HG03442 (cell line): ENCODE measurements at regions not wholly inside any gene's neighbourhood (a gene's known extent, or its start where the extent isn't known, plus 50 kb on each side); places are given as distances from the start of the nearest gene placed in this dataset.

Source experiments
- ATAC-seq: cut with Tn5 transposase; IDR thresholded peaks from one replicate; pipeline ENCODE4 v1.9.1; 2021; ENCODE audit warnings: mild to moderate bottlenecking, moderate library complexity; ENCODE audit not compliant: unreplicated experiment

DNA sequence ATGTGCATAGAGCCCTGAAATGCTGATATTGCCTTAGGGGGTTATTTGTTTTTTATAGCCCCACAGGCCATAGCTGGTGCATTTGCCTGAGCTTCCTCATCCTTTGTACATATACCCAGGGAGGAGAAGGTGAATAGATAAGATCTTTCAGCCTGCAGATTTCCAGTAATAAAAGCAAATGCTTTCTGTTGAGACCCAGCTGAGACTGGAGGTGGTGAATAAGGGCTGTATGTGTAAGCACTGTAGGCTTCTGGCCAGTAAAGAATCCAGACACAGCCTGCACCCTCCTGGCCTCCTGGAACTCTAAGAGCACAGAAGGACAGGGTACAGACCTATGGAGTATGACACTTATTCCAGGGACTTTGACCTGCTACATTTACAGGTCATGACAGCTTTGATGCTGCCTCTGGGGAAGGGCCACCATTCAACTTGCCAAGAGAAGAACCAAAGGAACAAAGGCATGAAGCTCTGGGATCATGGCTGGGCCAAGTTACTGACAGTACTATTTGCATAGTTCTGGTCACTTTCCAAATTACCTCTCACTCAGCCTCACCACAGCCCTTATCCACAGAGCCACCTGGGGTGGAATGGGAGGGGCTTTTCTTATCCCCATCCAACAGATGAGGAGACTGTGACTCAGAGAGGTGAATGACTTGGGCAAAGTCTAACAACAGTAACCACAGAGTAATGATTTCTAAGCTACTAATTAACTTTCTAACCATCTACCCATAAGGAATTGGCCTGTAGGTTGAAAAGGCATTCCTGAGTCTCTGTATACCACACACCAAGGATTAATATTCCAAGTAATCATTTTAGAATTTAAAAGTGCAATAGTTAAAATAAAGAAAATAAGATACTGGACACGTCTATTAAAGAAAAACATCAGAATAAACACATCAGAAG, 604.5 kb upstream of the KLF4 start:
- no peak for ATAC-seq

DNA sequence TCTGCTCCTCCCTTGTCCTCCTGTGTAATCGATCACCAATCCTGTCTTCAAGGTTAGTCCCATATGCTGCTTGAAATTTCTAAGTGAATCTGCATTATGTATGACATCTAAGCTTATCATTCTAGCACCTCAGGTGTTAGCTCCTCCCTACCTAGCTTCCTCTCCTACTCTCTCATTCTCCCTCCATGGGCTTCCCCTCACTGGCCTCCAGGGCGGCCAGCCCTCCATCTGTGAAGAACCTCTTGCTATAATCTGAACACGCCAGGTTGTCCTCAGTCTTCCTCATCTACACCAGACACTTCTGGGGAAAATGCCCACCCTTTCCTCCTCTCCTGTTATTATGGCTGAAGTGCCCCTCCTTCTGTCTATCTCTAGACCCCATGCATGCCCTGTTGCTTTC, 599.3 kb upstream of the KLF4 start:
- ATAC-seq = no peak

DNA sequence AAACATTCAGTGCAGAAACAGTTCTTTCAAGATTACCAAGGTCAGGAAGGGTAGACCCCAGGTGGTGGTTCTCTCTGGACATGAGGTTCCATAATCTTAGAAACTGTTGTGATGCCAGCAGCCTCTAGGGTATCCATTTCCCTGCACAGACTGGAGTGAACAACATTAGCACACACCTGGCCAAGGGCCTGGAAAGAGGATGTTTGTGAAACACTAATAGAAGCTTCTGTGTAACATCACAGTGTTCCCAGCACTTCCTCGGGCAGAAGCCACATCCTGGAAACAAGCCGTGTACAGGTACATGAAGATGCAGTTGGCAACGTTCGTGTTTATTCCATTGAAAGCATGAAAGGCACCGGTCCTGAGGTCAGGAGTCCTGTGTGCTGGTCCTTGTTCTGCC, 598.2 kb upstream of the KLF4 start:
- no peak for ATAC-seq

DNA sequence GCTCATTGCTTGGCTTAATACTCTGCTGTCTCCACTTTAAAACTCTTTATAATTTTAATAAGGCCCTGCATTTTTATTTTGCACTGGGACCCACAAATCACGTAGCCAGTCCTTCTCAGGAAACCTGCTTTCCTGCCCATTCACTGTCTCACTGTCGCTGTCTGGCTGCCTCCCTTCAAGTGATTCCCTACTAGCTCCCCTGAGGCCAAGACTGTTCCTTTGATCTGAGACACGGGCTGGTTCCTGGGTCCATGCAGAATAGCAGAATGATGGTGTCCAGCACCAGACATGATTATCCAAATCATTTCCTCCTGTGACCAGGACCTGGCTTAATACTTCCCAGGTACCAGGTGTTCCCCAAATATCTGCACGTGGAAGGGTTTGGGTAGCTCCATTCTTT, 597.1 kb upstream of the KLF4 start:
- ATAC-seq = no peak

DNA sequence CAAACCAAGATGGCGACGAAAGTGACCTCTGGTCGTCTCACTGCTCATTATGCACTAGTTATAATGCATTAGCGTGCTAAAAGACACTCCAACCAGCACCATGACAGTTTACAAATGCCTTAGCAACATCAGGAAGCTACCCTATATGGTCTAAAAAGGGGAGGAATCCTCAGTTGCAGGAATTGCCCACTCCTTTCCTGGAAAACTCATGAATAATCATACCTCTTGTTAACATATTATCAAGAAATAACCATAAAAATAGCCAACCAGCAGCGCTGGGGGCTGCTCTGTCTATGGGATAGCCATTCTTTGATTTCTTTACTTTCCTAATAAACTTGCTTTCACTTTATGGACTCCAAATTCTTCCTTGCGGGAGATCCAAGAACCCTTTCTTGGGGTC, 595.7 kb upstream of the KLF4 start:
- no peak for ATAC-seq

DNA sequence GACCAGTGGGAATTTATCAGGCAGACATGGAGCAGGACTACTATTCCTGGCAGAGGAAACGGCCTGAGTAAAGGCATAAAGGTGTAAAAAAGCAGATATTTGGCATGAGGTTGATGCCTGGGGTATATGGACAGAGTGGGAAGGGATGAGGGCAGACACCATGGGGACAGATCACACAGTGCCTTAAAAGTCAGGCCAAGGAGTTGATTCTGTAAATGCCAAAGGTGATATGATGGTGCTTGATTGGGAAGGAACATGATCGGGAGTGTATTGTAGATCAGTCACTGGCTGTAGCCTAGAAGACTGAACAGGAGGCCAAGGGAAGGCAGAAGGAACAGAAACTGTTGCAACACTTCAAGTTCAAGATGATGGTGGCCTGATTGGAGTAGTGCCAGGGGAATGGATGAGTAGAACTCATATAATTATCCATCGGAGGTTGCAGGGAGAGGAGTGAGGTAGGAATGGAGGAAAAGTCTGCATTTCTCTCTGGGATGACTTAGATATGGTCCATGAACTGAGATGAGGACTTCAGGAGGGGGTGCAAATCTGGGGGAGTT, 594.3 kb upstream of the KLF4 start:
- ATAC-seq = no peak

DNA sequence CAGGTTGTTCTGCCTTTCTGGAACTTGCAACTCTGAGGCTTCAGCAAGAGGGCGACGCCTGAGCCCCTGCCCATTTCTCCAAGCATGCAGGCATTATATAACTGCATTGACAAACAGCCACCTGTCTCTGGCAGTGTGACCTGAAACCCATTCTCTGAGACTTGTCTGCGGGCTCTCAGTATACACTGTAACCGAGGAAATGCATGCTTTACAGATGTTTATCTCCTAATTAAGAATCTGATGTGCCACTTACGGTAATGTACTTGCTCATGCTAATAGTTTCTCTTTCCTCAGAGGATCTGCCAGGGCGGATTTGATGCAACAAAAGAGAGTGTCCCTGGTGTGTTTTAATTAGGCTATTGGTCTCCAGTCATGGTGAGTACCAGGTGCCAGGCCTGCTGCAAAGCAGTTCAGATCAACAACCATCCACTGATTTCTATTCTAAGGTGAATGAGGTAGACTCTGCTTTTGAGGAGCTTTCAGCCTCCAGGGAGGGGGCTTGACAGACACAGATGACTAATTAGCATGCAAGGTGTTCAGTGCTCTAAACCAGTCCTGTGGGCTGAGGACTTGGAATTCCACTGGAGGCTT, 593.7 kb upstream of the KLF4 start:
- no peak for ATAC-seq

DNA sequence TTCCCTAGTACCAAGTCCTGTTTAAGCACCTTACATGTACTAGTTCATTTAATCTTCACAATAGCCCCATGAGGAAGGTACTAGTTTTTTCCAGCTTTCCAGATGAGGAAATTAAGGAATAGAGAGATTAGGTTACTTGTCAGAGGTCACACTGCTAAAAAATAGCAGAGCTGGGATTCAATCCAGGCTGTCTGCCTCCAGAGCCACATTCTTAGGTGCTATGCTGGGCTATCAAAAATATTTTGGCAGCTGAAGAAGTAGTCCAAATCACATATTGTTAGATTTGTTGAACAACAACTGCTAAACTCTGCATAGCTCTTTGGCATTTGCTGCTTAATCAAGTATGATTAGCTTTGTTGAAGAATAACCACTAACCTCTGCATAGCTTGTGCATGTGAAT, 591.5 kb upstream of the KLF4 start:
- no peak for ATAC-seq

DNA sequence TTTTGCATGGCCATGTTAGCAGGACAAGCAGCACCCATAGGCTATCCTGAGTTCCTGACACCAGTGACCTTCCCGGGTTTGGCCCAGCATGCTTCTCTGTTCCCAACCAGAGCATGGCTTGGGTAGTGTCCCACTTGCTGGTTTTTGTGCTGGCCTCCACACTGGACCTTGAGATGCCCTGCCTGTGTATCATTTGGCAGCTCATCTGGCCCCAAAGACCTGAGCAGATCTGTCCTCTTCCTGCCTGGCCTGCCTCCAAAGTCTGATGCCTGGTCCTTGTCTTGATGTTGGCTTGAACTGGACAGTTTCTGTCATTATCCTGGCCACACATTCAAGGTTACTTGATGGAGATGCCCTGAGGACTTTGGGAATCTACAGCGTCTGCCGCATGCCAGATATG, 590.7 kb upstream of the KLF4 start:
- no peak for ATAC-seq

DNA sequence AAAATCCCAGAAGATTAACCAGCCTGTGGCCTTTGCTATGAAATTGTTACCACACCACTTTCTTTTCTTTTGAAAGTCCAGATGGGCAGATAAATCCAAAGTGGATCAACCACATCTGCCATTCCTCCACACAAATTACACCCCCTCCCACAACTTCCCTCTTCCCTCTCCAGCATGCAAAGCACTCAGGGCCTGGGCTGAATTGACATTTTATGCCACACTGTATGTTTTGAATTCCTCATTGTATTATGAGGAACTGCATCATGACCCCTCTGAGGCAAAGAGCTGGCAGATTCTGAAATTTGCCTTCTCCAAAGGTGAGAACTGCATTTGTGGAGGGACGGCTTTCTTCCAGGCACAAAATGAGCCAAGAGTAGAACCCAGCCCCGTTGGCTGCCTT, 589.2 kb upstream of the KLF4 start:
- ATAC-seq = no peak

DNA sequence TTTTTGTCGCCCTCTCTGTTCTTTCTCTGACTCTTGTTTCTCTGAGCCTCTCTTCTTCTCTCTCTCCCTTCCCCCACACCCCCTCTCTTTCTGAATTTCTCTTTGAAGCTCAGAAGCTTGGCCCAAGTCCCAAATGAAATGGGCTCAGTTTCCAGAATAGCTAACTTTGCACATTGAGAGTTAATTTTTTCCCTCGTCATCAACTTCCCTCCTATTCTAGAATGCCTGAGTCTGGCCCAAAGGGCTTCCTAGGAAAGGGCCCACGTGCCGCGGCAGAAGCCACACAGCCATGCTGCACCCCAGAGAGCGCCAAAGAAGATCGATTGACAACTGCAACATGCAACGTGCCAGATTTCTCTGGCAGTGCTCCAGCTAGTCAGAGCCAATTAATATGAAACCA, 588.8 kb upstream of the KLF4 start:
- ATAC-seq = no peak

DNA sequence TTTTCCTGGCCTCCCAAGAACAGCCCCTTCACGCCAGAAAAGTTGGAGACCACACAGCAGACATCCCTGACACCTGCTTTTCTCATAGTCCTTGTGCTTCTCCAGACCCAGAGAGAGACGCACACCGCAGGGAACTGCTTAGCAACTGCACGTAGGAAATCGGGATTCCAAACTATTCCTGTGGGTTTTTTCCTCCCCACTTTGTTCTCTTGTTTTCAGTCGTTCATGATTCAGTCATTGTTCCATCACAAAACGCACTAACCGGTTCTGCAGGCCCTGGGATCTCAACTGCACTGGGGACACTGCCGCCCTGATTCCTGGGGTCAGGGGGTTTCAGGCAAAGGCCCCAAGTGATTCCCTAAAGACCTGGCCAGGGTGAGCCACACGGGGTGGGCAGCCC, 588.0 kb upstream of the KLF4 start:
- no peak for ATAC-seq

DNA sequence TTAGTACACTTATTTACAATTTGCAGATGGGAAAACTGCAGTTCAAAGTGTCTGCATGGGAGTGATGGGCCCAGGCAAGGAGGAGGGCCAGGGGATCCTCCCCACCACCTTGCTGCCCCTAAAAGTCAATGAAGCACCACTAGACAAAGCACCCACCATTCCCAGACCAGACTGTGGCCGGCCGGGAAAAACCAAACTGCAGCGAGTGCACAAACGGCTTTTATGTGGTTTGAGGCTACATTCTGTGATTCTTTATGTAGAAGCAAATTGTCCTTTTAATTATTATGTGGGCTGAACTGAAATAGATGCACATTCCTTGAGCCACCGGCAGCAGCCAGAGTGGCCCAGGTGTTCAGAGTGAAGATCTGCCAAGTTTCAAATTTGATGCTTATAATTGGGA, 585.3 kb upstream of the KLF4 start:
- no peak for ATAC-seq

DNA sequence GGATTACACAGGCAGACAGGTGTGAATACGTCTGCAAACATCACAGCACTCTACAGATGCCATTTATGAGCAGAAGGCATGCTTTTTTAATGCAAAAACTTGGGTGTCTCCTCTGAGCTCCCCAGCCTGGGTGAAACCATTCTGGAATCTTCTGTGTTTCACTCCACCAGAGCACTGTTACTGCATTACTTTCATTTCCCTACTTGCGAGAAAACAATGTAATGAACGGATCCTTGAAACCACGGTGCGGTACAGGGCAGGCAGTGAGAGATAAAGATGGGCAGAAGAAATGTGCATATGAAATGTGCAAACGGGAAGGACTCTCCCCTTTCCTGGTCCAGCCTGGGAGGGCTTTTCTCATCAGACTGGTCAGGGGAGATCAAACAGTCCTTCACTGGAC, 584.3 kb upstream of the KLF4 start:
- ATAC-seq = no peak

DNA sequence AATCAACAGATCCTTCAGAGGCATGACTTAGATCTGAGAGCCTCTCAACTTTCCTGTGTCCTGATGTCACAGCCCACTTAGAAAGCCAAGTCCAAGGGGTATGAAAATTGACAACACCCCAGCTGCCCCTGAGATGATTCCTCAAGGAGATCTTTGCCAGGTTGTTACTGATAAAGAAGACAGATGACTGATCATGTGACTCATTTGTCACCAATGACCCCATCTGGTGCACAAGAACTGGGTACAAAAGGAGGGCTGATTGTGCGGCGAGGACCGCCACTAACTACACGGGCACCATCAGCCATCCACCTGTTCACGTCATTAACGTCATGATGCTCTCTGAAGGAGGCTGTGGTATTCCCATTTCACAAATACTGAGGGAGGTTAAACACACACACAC, 583.2 kb upstream of the KLF4 start:
- ATAC-seq = no peak

DNA sequence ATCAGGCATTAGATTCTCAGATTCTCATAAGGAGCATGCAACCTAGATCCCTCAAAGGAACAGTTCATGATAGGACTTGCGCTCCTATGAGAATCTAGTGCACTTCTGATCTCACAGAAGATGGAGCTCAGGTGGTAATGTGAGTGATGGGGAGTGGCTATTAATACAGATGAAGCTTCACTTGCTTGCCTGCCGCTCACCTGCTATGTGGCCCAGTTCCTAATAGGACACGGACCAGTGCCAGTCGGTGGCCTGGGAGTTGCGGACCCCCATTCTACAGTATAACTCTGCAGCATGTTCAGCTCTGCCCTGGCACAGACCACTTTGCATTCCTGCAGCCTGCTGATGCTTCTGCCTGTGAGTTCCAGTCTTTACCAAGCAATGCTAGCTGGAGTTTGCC, 581.3 kb upstream of the KLF4 start:
- ATAC-seq = no peak

DNA sequence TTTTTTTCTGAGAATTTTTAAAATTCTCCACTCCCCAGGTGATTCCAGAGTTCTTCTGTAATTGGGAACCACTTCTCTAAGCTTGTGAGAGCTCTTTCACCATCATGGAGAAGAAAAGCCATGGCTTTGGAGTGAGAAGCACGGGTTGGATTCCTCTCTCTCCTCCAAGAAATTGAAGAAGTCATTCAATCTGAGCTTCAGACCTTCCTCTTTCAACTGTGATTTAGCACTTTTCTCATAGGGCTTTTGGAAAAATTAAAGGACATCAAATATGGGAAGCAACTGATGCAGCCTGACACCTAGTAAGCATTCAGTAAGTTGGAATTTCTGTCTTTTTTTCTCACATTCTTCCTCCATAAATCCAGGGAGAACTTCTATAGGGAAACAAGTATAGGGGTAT, 580.4 kb upstream of the KLF4 start:
- no peak for ATAC-seq

DNA sequence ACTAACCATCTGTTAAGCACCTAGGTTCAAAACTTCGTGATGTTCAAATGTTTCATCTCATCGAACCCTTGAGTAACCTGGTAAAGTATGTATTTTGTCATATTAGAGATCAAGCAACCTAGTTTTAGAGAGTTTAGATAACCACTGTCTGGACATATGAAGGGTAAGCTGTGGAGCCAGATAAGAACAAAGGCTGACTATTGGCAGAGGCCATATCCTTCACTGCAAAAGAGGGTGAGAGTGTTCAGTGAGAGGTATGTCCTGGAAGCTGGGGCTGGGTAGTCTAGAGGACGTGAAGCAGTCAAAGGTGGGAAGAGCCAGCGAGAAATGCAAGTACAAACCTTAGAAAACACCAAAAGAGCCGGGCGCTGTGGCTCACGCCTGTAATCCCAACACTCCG, 573.1 kb upstream of the KLF4 start:
- no peak for ATAC-seq

DNA sequence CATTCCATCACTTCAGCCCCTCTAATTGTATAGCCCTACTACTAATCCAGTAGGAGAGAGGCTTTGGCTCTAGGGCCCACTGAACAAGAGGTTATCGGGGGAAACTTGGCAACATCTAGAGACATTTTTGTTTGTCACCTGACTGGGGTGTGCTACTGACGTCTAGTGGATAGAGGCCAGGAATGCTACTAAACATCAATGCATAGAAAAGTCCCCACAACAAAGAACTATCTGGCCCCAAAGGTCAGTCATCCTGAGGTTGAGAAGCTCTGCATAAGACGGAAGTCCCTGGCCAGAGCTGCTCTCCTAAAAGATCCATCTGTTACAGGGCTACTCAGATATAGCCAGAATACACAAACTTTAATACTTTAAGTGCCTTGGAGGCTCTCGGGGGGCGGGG, 570.6 kb upstream of the KLF4 start:
- ATAC-seq = no peak

DNA sequence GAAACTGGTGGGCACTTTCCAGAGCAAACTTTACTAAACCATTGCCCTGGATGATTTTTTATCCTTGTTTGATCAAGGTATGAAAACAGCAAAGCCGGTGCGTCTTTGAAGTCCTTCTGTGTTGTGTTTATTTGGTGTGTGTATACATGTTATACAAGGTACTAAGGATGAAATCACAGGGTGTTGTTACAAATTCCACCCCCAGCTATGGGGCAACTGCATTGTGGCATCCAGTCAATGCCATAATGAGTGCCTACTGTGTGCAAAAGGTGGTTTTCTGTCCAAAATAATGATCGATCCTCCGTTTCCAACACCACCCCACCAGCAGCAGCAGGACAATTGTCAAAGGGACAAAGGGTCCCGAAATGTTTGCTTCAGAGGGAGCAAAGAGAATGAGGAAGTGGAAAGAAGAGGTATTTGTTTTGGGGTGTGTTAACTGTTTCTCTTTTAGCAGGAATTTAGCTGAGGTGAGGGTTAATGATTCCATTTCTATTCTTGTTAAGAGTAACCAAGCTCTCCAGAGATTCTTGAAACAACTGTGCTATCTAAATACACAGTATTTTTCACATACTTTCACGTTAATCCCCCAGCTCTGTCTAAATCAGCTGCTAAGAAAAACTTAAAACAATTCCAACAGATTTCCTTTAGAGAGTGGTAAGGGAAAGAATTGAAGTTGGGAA, 568.7 kb upstream of the KLF4 start:
- ATAC-seq = no peak

DNA sequence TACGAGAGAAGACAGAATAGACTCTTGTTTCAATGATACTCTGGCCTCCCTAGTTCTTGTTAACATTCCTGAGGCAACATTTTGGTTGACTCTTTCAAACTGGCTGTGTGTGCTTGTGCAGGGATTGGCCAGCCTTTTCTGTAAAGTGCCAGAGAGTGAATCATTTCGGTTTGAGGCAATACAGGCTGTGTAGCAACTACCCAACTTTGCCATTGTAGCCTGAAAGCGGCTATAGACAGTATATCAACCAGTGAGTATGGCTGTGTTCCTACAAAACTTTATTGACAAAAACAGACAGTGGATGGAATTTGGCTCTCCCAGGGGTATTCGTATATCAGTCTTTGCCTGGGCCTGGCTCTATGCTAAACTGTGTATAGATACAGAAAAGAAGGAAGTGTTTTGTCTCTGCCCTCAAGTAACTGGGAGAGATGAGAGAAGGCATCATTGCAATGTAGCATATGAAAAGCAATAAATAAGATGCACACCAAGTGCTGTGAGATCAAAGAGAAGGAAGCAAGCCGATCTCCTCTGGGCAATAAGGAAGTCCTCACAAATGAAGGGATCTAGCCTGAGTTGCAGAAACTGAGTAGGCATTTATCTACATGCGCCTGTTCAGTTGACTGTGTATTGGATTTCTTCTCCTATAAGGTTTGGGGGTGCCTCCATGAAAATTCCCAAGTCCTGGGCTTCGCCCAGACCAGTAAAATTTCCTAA, 568.0 kb upstream of the KLF4 start:
- ATAC-seq = no peak
